ENCODE measurements at regions not wholly inside any gene's neighbourhood (a gene's known extent, or its start where the extent isn't known, plus 50 kb on each side); places are given as distances from the start of the nearest gene placed in this dataset.

- dilution Hi-C loops (cut with MboI; ENCODE audit: extremely low pct_ligation_motif_present, low sequenced_read_pairs): no loop called here
- no peak for TF ChIP-seq GATA2 (IDR thresholded peaks at IDR 0.05; ENCODE audit: insufficient read depth, insufficient read length, low read depth, low read length)
- TF ChIP-seq, protein P1, sequence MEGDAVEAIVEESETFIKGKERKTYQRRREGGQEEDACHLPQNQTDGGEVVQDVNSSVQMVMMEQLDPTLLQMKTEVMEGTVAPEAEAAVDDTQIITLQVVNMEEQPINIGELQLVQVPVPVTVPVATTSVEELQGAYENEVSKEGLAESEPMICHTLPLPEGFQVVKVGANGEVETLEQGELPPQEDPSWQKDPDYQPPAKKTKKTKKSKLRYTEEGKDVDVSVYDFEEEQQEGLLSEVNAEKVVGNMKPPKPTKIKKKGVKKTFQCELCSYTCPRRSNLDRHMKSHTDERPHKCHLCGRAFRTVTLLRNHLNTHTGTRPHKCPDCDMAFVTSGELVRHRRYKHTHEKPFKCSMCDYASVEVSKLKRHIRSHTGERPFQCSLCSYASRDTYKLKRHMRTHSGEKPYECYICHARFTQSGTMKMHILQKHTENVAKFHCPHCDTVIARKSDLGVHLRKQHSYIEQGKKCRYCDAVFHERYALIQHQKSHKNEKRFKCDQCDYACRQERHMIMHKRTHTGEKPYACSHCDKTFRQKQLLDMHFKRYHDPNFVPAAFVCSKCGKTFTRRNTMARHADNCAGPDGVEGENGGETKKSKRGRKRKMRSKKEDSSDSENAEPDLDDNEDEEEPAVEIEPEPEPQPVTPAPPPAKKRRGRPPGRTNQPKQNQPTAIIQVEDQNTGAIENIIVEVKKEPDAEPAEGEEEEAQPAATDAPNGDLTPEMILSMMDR (IDR thresholded peaks at IDR 0.05; ENCODE audit: extremely low read depth in 1 of 2, insufficient read depth in 1 of 2, low read depth in 1 of 2, low read length in 2 of 2): no peak
- ChIA-PET CTCF (interaction anchor here (0.6 to 1.1 kb wide), 3 partner anchors 11 to 32 kb away, joined by 3 read pairs; no protein-coding TSS in a partner anchor), POLR2A (no interaction called here)
- no peaks in the 10 kb centered on the region for H3K79me2 ChIP-seq (ENCODE audit: control insufficient read depth, insufficient read depth, low read length)
- no peaks in the 10 kb centered on the region for H3K9me3 ChIP-seq (replicated peaks; ENCODE audit: control insufficient read depth, insufficient read depth, low read length)
- H3K4me2 ChIP-seq (ENCODE audit: insufficient read depth, low read length): no peak overlapping the region
- H3K4me1 ChIP-seq (ENCODE audit: control insufficient read depth, extremely low read depth, insufficient read depth, low read length): no peaks in the 10 kb centered on the region
- intact Hi-C loops (cut with micrococcal nuclease): no loop called here
- H3K9me1 ChIP-seq (replicated peaks; ENCODE audit: control insufficient read depth, extremely low read depth, insufficient read depth, low read length): no peaks in the 10 kb centered on the region
- H3K4me3 ChIP-seq (replicated peaks in 1 of 3; ENCODE audit: insufficient read depth in 1 of 3, low read depth in 1 of 3, low read length in 3 of 3): no peak overlapping the region
- no TSS peak for BruUV-seq (replicated peaks)
- DNase-seq (ENCODE audit: low read depth, low spot score) (no peak), FAIRE-seq (no peak)
- H3K27me3 ChIP-seq (ENCODE audit: control insufficient read depth in 2 of 2, insufficient read depth in 2 of 2, low read length in 2 of 2): no peaks in the 10 kb centered on the region
- no peaks in the 10 kb centered on the region for H4K20me1 ChIP-seq (replicated peaks; ENCODE audit: control insufficient read depth, extremely low read depth, insufficient read depth, low read length)
- no peak overlapping the region for H3K27ac ChIP-seq (ENCODE audit: insufficient read depth, low read depth, low read length)
- no peaks in the 10 kb centered on the region for H3K36me3 ChIP-seq (ENCODE audit: control insufficient read depth in 2 of 2, extremely low read depth in 1 of 2, insufficient read depth in 2 of 2, low read length in 2 of 2)
- no peak overlapping the region for H2AFZ ChIP-seq (ENCODE audit: low read depth, low read length)
- H3K9ac ChIP-seq (replicated peaks; ENCODE audit: extremely low read depth, insufficient read depth, low read length): no peak overlapping the region
These were observed 459.3 kb upstream of the MEF2C start for GRCh38 chr5:89342106-89342876.

DNA sequence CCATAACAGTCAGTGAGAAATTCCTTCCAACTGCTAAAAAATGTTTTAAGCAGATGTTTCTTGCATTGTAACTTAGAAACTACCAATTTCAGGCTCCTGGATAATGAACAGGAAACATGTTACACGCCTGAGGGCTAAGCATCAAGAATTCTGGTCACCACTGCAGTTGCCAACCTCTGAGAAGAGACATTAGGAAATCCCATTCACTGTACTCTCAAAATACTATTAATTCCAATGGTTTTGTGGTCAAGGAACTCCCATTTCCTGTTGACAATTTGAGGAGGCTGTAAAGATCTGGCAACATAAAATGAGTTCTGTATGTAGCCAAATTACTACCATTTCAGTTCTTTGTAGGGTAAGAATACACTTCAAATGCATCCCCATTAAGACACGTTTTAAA is 456.0 kb upstream of the MEF2C start:
- H2AFZ ChIP-seq (ENCODE audit: low read depth, low read length): no peak overlapping the region
- no peak overlapping the region for H3K4me3 ChIP-seq (replicated peaks in 1 of 3; ENCODE audit: insufficient read depth in 1 of 3, low read depth in 1 of 3, low read length in 3 of 3)
- TF ChIP-seq POLR2AphosphoS5 (IDR thresholded peaks at IDR 0.05; ENCODE audit: insufficient read depth, low read depth, low read length): no peak
- TF ChIP-seq POLR2A (IDR thresholded peaks at IDR 0.05; ENCODE audit: low read depth, low read length): no peak
- no peak for TF ChIP-seq MYC (IDR thresholded peaks at IDR 0.05; ENCODE audit: low read depth, low read length)
- H3K9me3 ChIP-seq (replicated peaks; ENCODE audit: control insufficient read depth, insufficient read depth, low read length): no peaks in the 10 kb centered on the region
- BruUV-seq (replicated peaks): no TSS peak
- FAIRE-seq: no peak
- no peak for DNase-seq (ENCODE audit: low read depth, low spot score)
- H3K4me1 ChIP-seq (ENCODE audit: control insufficient read depth, extremely low read depth, insufficient read depth, low read length): no peaks in the 10 kb centered on the region
- ChIA-PET POLR2A (no interaction called here), CTCF (no interaction called here)
- no peak overlapping the region for H3K27ac ChIP-seq (ENCODE audit: insufficient read depth, low read depth, low read length)
- no peaks in the 10 kb centered on the region for H4K20me1 ChIP-seq (replicated peaks; ENCODE audit: control insufficient read depth, extremely low read depth, insufficient read depth, low read length)
- no peaks in the 10 kb centered on the region for H3K79me2 ChIP-seq (ENCODE audit: control insufficient read depth, insufficient read depth, low read length)
- H3K9me1 ChIP-seq (replicated peaks; ENCODE audit: control insufficient read depth, extremely low read depth, insufficient read depth, low read length): no peaks in the 10 kb centered on the region
- no peak overlapping the region for H3K4me2 ChIP-seq (ENCODE audit: insufficient read depth, low read length)
- dilution Hi-C loops (cut with MboI; ENCODE audit: extremely low pct_ligation_motif_present, low sequenced_read_pairs): no loop called here
- intact Hi-C loops (cut with micrococcal nuclease): no loop called here
- no peaks in the 10 kb centered on the region for H3K36me3 ChIP-seq (ENCODE audit: control insufficient read depth in 2 of 2, extremely low read depth in 1 of 2, insufficient read depth in 2 of 2, low read length in 2 of 2)
- H3K9ac ChIP-seq (replicated peaks; ENCODE audit: extremely low read depth, insufficient read depth, low read length): no peak overlapping the region
- no peaks in the 10 kb centered on the region for H3K27me3 ChIP-seq (ENCODE audit: control insufficient read depth in 2 of 2, insufficient read depth in 2 of 2, low read length in 2 of 2)

All from endothelial cell of umbilical vein (primary cell).